SW 1271 (cell line): ENCODE measurements at regions not wholly inside any gene's neighbourhood (a gene's known extent, or its start where the extent isn't known, plus 50 kb on each side); places are given as distances from the start of the nearest gene placed in this dataset.
A peak's percentile ranks its signal among the peaks of the same experiment; 100 is the strongest.

ENCODE experiments used
- DNase-seq, 2 experiments: peaks; one replicate each; lab custom pipeline; 2025; lab: John Stamatoyannopoulos, UW

GRCh38 chr12:45587012-45587411 lies 142.5 kb upstream of the ARID2 start:
- DNase-seq, result no peak

- peak in 1 of 2 experiments; percentile 2 for DNase-seq
These were observed 141.5 kb upstream of the ARID2 start for GRCh38 chr12:45587877-45588533.

GRCh38 chr12:45590646-45591045 lies 138.9 kb upstream of the ARID2 start:
- no peak for DNase-seq

- DNase-seq, result no peak
These were observed 137.9 kb upstream of the ARID2 start for GRCh38 chr12:45591635-45592034.

- no peak for DNase-seq
These were observed 133.1 kb upstream of the ARID2 start for GRCh38 chr12:45596366-45596765.

- no peak for DNase-seq
These were observed 131.2 kb upstream of the ARID2 start for GRCh38 chr12:45598336-45598735.

- no peak for DNase-seq
These were observed 130.7 kb upstream of the ARID2 start for GRCh38 chr12:45598761-45599160.

GRCh38 chr12:45599196-45599595 lies 130.3 kb upstream of the ARID2 start:
- no peak for DNase-seq

GRCh38 chr12:45601390-45601789 lies 128.1 kb upstream of the ARID2 start:
- no peak for DNase-seq

GRCh38 chr12:45601888-45602287 lies 127.6 kb upstream of the ARID2 start:
- DNase-seq, result no peak

GRCh38 chr12:45605624-45606023 lies 123.9 kb upstream of the ARID2 start:
- DNase-seq, result no peak

- DNase-seq, result no peak
These were observed 118.4 kb upstream of the ARID2 start for GRCh38 chr12:45611061-45611460.

- DNase-seq, result no peak
These were observed 118.0 kb upstream of the ARID2 start for GRCh38 chr12:45611495-45611894.

GRCh38 chr12:45612044-45612794 lies 117.3 kb upstream of the ARID2 start:
- no peak for DNase-seq

- DNase-seq, result no peak
These were observed 116.2 kb upstream of the ARID2 start for GRCh38 chr12:45613296-45613695.

- DNase-seq, result no peak
These were observed 115.7 kb upstream of the ARID2 start for GRCh38 chr12:45613855-45614254.

- DNase-seq, result no peak
These were observed 114.2 kb upstream of the ARID2 start for GRCh38 chr12:45615268-45615667.

- no peak for DNase-seq
These were observed 109.8 kb upstream of the ARID2 start for GRCh38 chr12:45619736-45620135.

GRCh38 chr12:45621703-45622102 lies 107.8 kb upstream of the ARID2 start:
- DNase-seq, result no peak

- DNase-seq, result no peak
These were observed 107.1 kb upstream of the ARID2 start for GRCh38 chr12:45622210-45622937.

GRCh38 chr12:45623221-45623620 lies 106.3 kb upstream of the ARID2 start:
- DNase-seq, result no peak

- DNase-seq, result no peak
These were observed 105.6 kb upstream of the ARID2 start for GRCh38 chr12:45623940-45624339.

GRCh38 chr12:45626965-45627364 lies 102.5 kb upstream of the ARID2 start:
- no peak for DNase-seq
